HCT116 (cell line): ENCODE measurements at regions not wholly inside any gene's neighbourhood (a gene's known extent, or its start where the extent isn't known, plus 50 kb on each side); places are given as distances from the start of the nearest gene placed in this dataset.

Source experiments
- ATAC-seq: fragments of 200-7000 bp; cut with Tn5 transposase; 2 replicates; pipeline ENCODE4 v1.9.1; 2020; ENCODE audit warnings: mild to moderate bottlenecking, moderate library complexity
- BruUV-seq: library from RNA; stranded (reverse); fragments of 400-500 nt; replicated peaks from 2 replicates; lab custom pipeline; 2021; lab: Mats Ljungman, UMichigan
- CTCF ChIA-PET: fragments of 300-600 bp; sonication (Branson Sonifier 250); formaldehyde crosslinking; loops from one replicate; lab custom pipeline; 2021; ENCODE audit warnings: antibody characterized with exemption; lab: Charles Lee
- POLR2A ChIA-PET: fragments of 300-600, 350-600 bp; sonication (Branson Sonifier 250); formaldehyde crosslinking; loops from one replicate; lab custom pipeline; 2021; ENCODE audit warnings: antibody characterized with exemption; lab: Charles Lee
- RAD21 ChIA-PET, 2 experiments: fragments of 300-600 bp; sonication (Branson Sonifier 250); formaldehyde crosslinking; loops; one replicate each; lab custom pipeline; 2023; ENCODE audit warnings: low total read pairs in 2 of 2; ENCODE audit not compliant: uncharacterized antibody in 2 of 2, unreplicated experiment in 2 of 2, low non-redundant PET in 1 of 2; lab: Charles Lee
- DNase-seq: peaks from one replicate; pipeline ENCODE4 v3.0.0-alpha.2; 2010; ENCODE audit warnings: low read depth, low spot score
- H2AFZ ChIP-seq: fragments of 200-600 bp; shearing (Covaris generic), sonication (generic); 2 replicates; pipeline ENCODE4 v1.6.1; 2017; ENCODE audit warnings: low read depth, mixed run types, mixed read lengths, antibody characterized with exemption, low read length; ENCODE audit not compliant: poor library complexity, severe bottlenecking
- H3K27ac ChIP-seq: 2 replicates; pipeline ENCODE4 v1.5.1; 2012; ENCODE audit warnings: low read depth, low read length
- H3K27me3 ChIP-seq: fragments of 200-600 bp; sonication (generic); 2 replicates; pipeline ENCODE4 v1.6.1; 2016; ENCODE audit warnings: mixed run types, low read length, mixed read lengths; ENCODE audit not compliant: insufficient read depth
- H3K36me3 ChIP-seq, 2 experiments: fragments of 200-500 bp in 1 of 2; fragments of 200-600 bp in 1 of 2; sonication (Bioruptor generic) in 1 of 2; sonication (generic) in 1 of 2; 2 replicates each; pipeline versions ENCODE4 v1.5.1 to v1.6.1; 2014 to 2016; ENCODE audit warnings: low read length in 2 of 2, inconsistent platforms in 1 of 2, mixed read lengths in 1 of 2, mixed run types in 1 of 2; ENCODE audit not compliant: insufficient read depth in 2 of 2, control insufficient read depth in 1 of 2
- H3K4me1 ChIP-seq, 2 experiments: fragments of 200-600 bp in 1 of 2; sonication (generic) in 1 of 2; 2 replicates each; pipeline versions ENCODE4 v1.5.1 to v1.6.1; 2012 to 2017; ENCODE audit warnings: low read length in 2 of 2, inconsistent platforms in 1 of 2, mild to moderate bottlenecking in 1 of 2, mixed read lengths in 1 of 2, mixed run types in 1 of 2, moderate library complexity in 1 of 2; ENCODE audit not compliant: insufficient read depth in 2 of 2, control insufficient read depth in 1 of 2
- H3K4me2 ChIP-seq: fragments of 200-600 bp; sonication (generic); 2 replicates; pipeline ENCODE4 v1.6.1; 2017; ENCODE audit warnings: mixed run types, low read length, mixed read lengths
- H3K4me3 ChIP-seq, 2 experiments: fragments of 200-600 bp in 1 of 2; sonication (generic) in 1 of 2; replicated peaks in 1 of 2; 2 replicates each; pipeline ENCODE4 v1.5.1; 2011 to 2016; ENCODE audit warnings: low read length in 2 of 2, control low read depth in 1 of 2, low read depth in 1 of 2, mild to moderate bottlenecking in 1 of 2, mixed read lengths in 1 of 2, mixed run types in 1 of 2
- H3K79me2 ChIP-seq: fragments of 200-600 bp; sonication (generic); 2 replicates; pipeline ENCODE4 v1.6.1; 2017; ENCODE audit warnings: mild to moderate bottlenecking, mixed run types, low read length, moderate library complexity, mixed read lengths; ENCODE audit not compliant: insufficient read depth
- H3K9ac ChIP-seq: fragments of 200-600 bp; sonication (generic); 2 replicates; pipeline ENCODE4 v1.6.1; 2016; ENCODE audit warnings: low read length, mixed read lengths
- H3K9me2 ChIP-seq: fragments of 200-600 bp; sonication (generic), shearing (Covaris generic); 2 replicates; pipeline ENCODE4 v1.6.1; 2017; ENCODE audit warnings: mixed run types, mild to moderate bottlenecking, moderate library complexity; ENCODE audit not compliant: insufficient read depth
- H3K9me3 ChIP-seq, 2 experiments: fragments of 200-500 bp in 1 of 2; fragments of 200-600 bp in 1 of 2; sonication (Bioruptor generic) in 1 of 2; sonication (generic) in 1 of 2; 2 replicates each; pipeline ENCODE4 v1.6.1; 2014 to 2017; ENCODE audit warnings: low read length in 2 of 2, mixed read lengths in 2 of 2, inconsistent platforms in 1 of 2, low read depth in 1 of 2, mild to moderate bottlenecking in 1 of 2, mixed run types in 1 of 2, moderate library complexity in 1 of 2; ENCODE audit not compliant: control insufficient read depth in 1 of 2, insufficient read depth in 1 of 2
- H4K20me1 ChIP-seq: fragments of 200-600 bp; sonication (generic), shearing (Covaris generic); 2 replicates; pipeline ENCODE4 v1.6.1; 2017; ENCODE audit warnings: mixed run types, mild to moderate bottlenecking, moderate library complexity; ENCODE audit not compliant: insufficient read depth
- CEBPB ChIP-seq: IDR thresholded peaks from 2 replicates; pipeline ENCODE4 v1.6.1; 2012; ENCODE audit warnings: low read depth
- EZH2 ChIP-seq: fragments of 200-600 bp; sonication (generic); IDR thresholded peaks from 2 replicates; pipeline ENCODE4 v1.6.1; 2017; ENCODE audit warnings: antibody characterized with exemption, mixed run types
- EZH2phosphoT487 ChIP-seq: fragments of 200-600 bp; IDR thresholded peaks from 2 replicates; pipeline ENCODE4 v1.6.1; 2018; ENCODE audit warnings: antibody characterized with exemption, borderline replicate concordance
- FOSL1 ChIP-seq: IDR thresholded peaks from 2 replicates; pipeline ENCODE4 v1.6.1; 2012; ENCODE audit warnings: low read depth
- JUND ChIP-seq: IDR thresholded peaks from 2 replicates; pipeline ENCODE4 v1.6.1; 2012
- POLR2AphosphoS5 ChIP-seq: IDR thresholded peaks from 2 replicates; pipeline ENCODE4 v1.6.1; 2011; ENCODE audit warnings: mild to moderate bottlenecking, low read depth, low read length, moderate library complexity
- SP1 ChIP-seq: IDR thresholded peaks from 2 replicates; pipeline ENCODE4 v1.6.1; 2012; ENCODE audit warnings: low read depth
- YY1 ChIP-seq: IDR thresholded peaks from 2 replicates; pipeline ENCODE4 v1.6.1; 2011; ENCODE audit warnings: low read length, low read depth, moderate library complexity, mild to moderate bottlenecking; ENCODE audit not compliant: insufficient replicate concordance; ENCODE audit errors: extremely low read depth
- ZFX ChIP-seq: fragments of 450-650 bp; IDR thresholded peaks from 2 replicates; pipeline ENCODE4 v1.6.1; 2017
- intact Hi-C: fragments of 100-400 bp; cut with micrococcal nuclease; formaldehyde crosslinking; loops from 2 replicates; pipeline ENCODE4 v1.10.0; 2022
- TF ChIP-seq, protein P1 (sequence below), 3 experiments: fragments of 200-600 bp in 1 of 3; sonication (generic) in 1 of 3; IDR thresholded peaks in 2 of 3; conservative IDR thresholded peaks in 1 of 3; 2 replicates each; pipeline ENCODE4 v1.5.1; 2012 to 2017; ENCODE audit warnings: low read depth in 2 of 3, low read length in 2 of 3, antibody characterized with exemption in 1 of 3, borderline replicate concordance in 1 of 3, control low read depth in 1 of 3, mild to moderate bottlenecking in 1 of 3, mixed read lengths in 1 of 3, mixed run types in 1 of 3, moderate library complexity in 1 of 3; ENCODE audit not compliant: insufficient read depth in 1 of 3
- TF ChIP-seq, protein P2 (sequence below): IDR thresholded peaks from 2 replicates; pipeline ENCODE4 v1.6.1; 2012; ENCODE audit warnings: low read depth
- TF ChIP-seq, protein P3 (sequence below): IDR thresholded peaks from 2 replicates; pipeline ENCODE4 v1.6.1; 2011; ENCODE audit warnings: mild to moderate bottlenecking, low read length, moderate library complexity; ENCODE audit not compliant: insufficient replicate concordance; ENCODE audit errors: extremely low read depth
- TF ChIP-seq, protein P4 (sequence below): IDR thresholded peaks from 2 replicates; pipeline ENCODE4 v1.6.1; 2012

DNA sequence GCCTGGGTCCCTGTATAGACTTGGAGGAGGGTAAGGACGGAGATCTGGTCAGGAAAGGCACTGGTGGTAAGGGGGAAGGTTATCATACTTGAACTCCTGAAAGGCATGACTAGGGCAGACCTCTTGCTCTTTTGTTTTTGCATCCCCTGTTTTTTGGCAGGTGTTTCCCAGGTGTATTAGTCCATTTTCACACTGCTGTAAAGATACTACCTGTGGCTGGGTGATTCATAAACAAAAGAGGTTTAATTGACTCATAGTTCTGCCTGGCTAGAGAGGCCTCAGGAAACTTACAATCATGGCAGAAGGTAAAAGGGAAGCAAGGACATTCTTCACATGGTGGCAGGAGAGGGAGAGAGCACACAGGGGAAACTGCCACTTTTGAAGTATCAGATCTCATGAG, 57.2 kb upstream of the APOBEC4 start:
- intact Hi-C loops, result no loop called here
- ChIA-PET RAD21 (no interaction called here), POLR2A (no interaction called here), CTCF (no interaction called here)
- H3K4me1 ChIP-seq, result no peaks in the 10 kb centered on the region
- no peaks in the 10 kb centered on the region for H3K27me3 ChIP-seq
- H3K4me3 ChIP-seq, result no peak overlapping the region
- no peak overlapping the region for H3K9ac ChIP-seq
- H3K9me2 ChIP-seq, result no peaks in the 10 kb centered on the region
- H2AFZ ChIP-seq, result no peak overlapping the region
- no peaks in the 10 kb centered on the region for H3K79me2 ChIP-seq
- no TSS peak for BruUV-seq
- no peak overlapping the region for H3K4me2 ChIP-seq
- no peak for TF ChIP-seq SP1
- TF ChIP-seq, protein P1, sequence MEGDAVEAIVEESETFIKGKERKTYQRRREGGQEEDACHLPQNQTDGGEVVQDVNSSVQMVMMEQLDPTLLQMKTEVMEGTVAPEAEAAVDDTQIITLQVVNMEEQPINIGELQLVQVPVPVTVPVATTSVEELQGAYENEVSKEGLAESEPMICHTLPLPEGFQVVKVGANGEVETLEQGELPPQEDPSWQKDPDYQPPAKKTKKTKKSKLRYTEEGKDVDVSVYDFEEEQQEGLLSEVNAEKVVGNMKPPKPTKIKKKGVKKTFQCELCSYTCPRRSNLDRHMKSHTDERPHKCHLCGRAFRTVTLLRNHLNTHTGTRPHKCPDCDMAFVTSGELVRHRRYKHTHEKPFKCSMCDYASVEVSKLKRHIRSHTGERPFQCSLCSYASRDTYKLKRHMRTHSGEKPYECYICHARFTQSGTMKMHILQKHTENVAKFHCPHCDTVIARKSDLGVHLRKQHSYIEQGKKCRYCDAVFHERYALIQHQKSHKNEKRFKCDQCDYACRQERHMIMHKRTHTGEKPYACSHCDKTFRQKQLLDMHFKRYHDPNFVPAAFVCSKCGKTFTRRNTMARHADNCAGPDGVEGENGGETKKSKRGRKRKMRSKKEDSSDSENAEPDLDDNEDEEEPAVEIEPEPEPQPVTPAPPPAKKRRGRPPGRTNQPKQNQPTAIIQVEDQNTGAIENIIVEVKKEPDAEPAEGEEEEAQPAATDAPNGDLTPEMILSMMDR (IDR thresholded peaks at IDR 0.05 in 2 of 3, conservative IDR thresholded peaks at IDR 0.05 in 1 of 3; ENCODE audit: borderline replicate concordance in 1 of 3, insufficient read depth in 1 of 3, low read depth in 2 of 3, low read length in 2 of 3), result no peak
- no peak for TF ChIP-seq JUND
- TF ChIP-seq YY1, result no peak
- TF ChIP-seq EZH2, result no peak
- TF ChIP-seq, protein P2, sequence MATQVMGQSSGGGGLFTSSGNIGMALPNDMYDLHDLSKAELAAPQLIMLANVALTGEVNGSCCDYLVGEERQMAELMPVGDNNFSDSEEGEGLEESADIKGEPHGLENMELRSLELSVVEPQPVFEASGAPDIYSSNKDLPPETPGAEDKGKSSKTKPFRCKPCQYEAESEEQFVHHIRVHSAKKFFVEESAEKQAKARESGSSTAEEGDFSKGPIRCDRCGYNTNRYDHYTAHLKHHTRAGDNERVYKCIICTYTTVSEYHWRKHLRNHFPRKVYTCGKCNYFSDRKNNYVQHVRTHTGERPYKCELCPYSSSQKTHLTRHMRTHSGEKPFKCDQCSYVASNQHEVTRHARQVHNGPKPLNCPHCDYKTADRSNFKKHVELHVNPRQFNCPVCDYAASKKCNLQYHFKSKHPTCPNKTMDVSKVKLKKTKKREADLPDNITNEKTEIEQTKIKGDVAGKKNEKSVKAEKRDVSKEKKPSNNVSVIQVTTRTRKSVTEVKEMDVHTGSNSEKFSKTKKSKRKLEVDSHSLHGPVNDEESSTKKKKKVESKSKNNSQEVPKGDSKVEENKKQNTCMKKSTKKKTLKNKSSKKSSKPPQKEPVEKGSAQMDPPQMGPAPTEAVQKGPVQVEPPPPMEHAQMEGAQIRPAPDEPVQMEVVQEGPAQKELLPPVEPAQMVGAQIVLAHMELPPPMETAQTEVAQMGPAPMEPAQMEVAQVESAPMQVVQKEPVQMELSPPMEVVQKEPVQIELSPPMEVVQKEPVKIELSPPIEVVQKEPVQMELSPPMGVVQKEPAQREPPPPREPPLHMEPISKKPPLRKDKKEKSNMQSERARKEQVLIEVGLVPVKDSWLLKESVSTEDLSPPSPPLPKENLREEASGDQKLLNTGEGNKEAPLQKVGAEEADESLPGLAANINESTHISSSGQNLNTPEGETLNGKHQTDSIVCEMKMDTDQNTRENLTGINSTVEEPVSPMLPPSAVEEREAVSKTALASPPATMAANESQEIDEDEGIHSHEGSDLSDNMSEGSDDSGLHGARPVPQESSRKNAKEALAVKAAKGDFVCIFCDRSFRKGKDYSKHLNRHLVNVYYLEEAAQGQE, result no peak
- no peak for TF ChIP-seq POLR2AphosphoS5
- TF ChIP-seq, protein P3, sequence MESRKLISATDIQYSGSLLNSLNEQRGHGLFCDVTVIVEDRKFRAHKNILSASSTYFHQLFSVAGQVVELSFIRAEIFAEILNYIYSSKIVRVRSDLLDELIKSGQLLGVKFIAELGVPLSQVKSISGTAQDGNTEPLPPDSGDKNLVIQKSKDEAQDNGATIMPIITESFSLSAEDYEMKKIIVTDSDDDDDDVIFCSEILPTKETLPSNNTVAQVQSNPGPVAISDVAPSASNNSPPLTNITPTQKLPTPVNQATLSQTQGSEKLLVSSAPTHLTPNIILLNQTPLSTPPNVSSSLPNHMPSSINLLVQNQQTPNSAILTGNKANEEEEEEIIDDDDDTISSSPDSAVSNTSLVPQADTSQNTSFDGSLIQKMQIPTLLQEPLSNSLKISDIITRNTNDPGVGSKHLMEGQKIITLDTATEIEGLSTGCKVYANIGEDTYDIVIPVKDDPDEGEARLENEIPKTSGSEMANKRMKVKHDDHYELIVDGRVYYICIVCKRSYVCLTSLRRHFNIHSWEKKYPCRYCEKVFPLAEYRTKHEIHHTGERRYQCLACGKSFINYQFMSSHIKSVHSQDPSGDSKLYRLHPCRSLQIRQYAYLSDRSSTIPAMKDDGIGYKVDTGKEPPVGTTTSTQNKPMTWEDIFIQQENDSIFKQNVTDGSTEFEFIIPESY, result no peak
- TF ChIP-seq ZFX, result no peak
- no peak for TF ChIP-seq EZH2phosphoT487
- no peak for TF ChIP-seq CEBPB
- TF ChIP-seq FOSL1, result no peak
- TF ChIP-seq, protein P4, sequence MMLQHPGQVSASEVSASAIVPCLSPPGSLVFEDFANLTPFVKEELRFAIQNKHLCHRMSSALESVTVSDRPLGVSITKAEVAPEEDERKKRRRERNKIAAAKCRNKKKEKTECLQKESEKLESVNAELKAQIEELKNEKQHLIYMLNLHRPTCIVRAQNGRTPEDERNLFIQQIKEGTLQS, result no peak
- no peak for DNase-seq
- H3K27ac ChIP-seq, result no peak overlapping the region
- ATAC-seq, result no peak
- H3K9me3 ChIP-seq, result no peaks in the 10 kb centered on the region
- H3K36me3 ChIP-seq, result no peaks in the 10 kb centered on the region
- no peaks in the 10 kb centered on the region for H4K20me1 ChIP-seq
